ENCODE measurements at regions not wholly inside any gene's neighbourhood (a gene's known extent, or its start where the extent isn't known, plus 50 kb on each side); places are given as distances from the start of the nearest gene placed in this dataset.

DNA sequence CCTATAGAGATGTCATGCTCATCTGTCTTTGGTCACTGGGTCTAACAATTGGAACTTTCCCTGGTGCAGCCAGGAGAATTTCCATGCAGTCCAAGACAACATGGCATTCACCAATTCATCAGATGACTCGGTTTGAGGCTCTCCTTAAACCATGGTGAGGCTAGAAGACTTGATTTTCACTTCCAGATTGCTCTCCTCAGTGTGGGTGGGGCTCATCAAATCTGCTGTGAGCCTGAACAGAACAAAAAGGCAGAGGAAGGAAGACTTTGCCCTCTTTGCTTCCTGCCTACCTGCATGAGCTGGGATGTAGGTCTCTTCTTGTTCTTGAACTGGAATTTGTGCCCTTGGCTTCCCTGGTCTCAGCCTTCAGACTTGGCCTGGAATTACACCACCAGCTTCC is 203.4 kb upstream of the TRIB2 start:
- TF ChIP-seq, protein P1, sequence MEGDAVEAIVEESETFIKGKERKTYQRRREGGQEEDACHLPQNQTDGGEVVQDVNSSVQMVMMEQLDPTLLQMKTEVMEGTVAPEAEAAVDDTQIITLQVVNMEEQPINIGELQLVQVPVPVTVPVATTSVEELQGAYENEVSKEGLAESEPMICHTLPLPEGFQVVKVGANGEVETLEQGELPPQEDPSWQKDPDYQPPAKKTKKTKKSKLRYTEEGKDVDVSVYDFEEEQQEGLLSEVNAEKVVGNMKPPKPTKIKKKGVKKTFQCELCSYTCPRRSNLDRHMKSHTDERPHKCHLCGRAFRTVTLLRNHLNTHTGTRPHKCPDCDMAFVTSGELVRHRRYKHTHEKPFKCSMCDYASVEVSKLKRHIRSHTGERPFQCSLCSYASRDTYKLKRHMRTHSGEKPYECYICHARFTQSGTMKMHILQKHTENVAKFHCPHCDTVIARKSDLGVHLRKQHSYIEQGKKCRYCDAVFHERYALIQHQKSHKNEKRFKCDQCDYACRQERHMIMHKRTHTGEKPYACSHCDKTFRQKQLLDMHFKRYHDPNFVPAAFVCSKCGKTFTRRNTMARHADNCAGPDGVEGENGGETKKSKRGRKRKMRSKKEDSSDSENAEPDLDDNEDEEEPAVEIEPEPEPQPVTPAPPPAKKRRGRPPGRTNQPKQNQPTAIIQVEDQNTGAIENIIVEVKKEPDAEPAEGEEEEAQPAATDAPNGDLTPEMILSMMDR (IDR thresholded peaks at IDR 0.05; ENCODE audit: control insufficient read depth, extremely low read depth, insufficient read depth) = no peak
- H3K4me3 ChIP-seq (ENCODE audit: low read depth, low read length) = no peak overlapping the region
- DNase-seq (ENCODE audit: low read depth) = no peak

DNA sequence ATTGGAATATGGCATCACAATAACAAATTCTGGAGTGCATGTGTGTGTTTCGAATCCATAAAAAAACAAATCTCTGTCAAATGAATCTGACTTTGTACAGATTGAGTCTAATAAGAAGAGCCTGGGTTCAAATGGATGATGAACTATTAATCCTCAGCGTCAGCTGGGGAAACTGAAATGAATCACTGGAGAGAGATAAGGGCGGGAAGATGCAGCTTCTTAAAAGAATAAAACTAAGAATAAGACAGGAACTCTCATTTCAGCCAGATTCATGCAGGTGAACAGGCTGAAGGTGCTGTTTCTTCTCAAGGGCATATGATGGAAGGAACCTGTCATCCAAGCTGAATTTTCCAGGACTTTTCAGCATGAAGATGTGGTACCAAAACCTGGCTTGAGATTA is 202.6 kb upstream of the TRIB2 start:
- TF ChIP-seq, protein P1 (IDR thresholded peaks at IDR 0.05; ENCODE audit: control insufficient read depth, extremely low read depth, insufficient read depth) = no peak
- H3K4me3 ChIP-seq (ENCODE audit: low read depth, low read length) = no peak overlapping the region
- DNase-seq (ENCODE audit: low read depth) = no peak

DNA sequence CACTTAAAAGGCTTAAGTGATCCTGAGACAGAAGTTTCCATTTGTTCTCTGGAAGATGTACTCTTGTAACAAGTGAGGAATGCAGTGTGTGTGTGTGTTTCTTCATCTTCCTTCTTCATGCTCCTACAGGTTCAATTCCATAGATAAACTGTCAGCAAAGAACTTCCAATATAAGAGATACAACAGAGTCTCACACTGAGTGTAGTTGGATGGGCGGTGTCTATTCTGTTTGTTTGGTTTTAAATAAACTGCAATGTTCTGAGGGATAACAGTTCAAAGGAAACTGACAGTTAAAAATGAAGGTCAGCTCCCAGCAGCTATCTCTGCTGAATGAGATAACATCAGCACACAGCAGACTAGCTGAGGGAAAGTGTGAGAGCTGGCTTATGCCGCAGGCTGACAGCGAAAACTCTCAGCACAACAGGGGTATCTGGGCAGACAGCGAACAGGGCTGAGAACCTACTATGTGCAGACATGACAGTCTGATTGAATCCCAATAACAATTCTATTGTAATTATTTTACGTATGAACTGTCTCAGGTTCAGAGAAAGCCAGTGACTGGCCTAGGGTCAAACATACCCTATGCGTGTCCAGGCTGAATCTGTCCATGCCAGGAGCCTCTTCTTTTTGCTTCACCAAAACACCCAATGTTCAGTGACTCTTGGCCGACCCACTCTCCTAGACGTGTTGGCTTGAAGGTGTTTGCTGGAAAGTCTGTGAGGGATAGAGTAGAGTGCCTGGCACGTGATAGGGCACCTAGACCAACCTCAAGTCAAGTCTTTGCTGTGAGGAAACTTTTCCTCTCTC is 201.9 kb upstream of the TRIB2 start:
- peak; percentile 4 for DNase-seq (ENCODE audit: low read depth)
- no peak overlapping the region for H3K4me3 ChIP-seq (ENCODE audit: low read depth, low read length)

DNA sequence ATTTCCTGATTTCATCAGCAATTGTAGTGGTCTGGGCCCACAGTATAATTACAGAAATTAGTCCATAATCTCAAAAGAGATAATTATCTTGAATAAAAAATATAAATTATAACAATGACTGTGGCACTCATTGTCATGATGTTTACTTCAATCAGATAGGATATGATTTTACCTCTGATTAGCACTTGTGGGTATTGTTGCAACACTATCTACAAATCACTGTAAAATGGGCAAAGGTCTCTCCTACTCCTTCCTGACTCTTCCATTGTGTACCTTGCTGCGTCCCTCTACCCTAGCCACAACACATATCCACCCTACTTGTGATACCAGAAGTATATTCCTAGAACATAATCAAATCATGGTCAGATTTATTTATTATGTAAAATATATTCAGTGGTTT is 200.9 kb upstream of the TRIB2 start:
- TF ChIP-seq, protein P1 (IDR thresholded peaks at IDR 0.05; ENCODE audit: control insufficient read depth, extremely low read depth, insufficient read depth) = no peak
- DNase-seq (ENCODE audit: low read depth) = no peak
- no peak overlapping the region for H3K4me3 ChIP-seq (ENCODE audit: low read depth, low read length)

More for the DNA sequence above, 201.9 kb upstream of the TRIB2 start:
- TF ChIP-seq, protein P1 (IDR thresholded peaks at IDR 0.05; ENCODE audit: control insufficient read depth, extremely low read depth, insufficient read depth) = no peak

DNA sequence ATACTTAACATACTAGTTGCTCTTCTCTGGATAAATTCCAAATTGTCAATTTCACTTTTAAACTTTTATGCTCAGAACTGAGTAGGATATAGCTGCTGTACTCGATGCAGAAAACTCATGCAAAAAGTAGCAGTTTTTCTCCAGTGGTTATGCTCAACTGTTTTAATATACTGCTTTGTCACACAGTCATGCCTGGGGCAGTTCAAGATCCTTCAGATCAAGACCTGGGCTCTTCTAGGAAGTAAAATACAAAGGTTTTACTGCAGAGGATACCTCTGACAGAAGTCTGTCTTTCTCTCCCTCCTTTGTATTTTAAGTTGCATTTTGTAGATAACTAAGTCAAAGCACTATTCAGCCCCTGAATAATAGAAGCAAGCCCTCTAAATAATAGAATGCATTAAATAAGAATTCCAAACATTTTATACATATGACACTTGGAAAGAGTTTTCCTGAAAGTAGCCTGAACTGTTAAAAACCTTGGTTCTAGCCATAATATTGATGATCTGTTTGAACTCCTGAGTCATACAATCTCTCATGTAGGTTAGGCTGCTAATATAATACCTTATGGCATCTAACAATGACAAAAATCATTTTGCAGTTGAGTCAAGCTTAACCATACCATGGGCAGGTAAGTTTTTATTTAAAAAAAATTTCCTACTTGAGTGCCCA is 183.3 kb upstream of the TRIB2 start:
- no peak for DNase-seq (ENCODE audit: low read depth)

DNA sequence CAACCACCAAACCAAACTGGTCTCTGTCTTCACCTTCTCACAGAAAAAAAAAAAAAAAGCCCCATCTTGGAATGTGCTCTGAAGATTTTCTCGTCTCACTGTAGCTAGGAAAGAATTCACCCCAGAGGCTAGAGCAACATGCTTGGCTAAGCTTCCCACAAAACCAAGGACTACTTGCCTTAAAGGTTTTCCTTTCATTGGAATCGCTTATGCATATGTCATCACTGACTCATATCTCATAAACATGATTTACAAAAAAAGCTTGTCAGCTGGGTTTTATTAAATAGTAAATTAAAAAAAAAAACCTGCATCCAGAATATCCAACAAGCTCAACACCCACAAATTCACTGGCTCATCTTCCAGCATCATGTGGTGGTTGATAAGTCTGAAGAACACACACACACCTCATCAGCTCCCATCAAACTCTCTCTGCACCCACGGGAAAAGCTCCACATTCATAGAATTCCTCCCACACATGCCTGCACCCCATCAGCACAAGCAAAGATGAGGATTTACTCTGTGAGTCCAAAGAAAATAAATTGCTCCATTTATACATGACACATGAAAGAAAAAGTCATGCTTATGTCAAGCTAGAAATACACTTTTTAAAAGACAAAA is 182.0 kb upstream of the TRIB2 start:
- no peak for DNase-seq (ENCODE audit: low read depth)
- TF ChIP-seq, protein P1 (IDR thresholded peaks at IDR 0.05; ENCODE audit: control insufficient read depth, extremely low read depth, insufficient read depth) = no peak
- no peak overlapping the region for H3K4me3 ChIP-seq (ENCODE audit: low read depth, low read length)

More for the DNA sequence above, 183.3 kb upstream of the TRIB2 start:
- TF ChIP-seq, protein P1 (IDR thresholded peaks at IDR 0.05; ENCODE audit: control insufficient read depth, extremely low read depth, insufficient read depth) = no peak
- H3K4me3 ChIP-seq (ENCODE audit: low read depth, low read length) = no peak overlapping the region

All from LNCaP clone FGC (cell line).